GM21390 (cell line): ENCODE measurements at regions not wholly inside any gene's neighbourhood (a gene's known extent, or its start where the extent isn't known, plus 50 kb on each side); places are given as distances from the start of the nearest gene placed in this dataset.
"Not testable (repeated sequence)": the region's sequence is repeated elsewhere in the genome, so short reads cannot be mapped to it uniquely, and the experiment has no call there.

Source experiments
- ATAC-seq: cut with Tn5 transposase; IDR thresholded peaks from one replicate; pipeline ENCODE4 v1.9.1; 2021; ENCODE audit not compliant: unreplicated experiment

GRCh38 chr9:22976454-22976853 lies 529.8 kb downstream of the DMRTA1 start:
- no peak for ATAC-seq

GRCh38 chr9:22980429-22980828 lies 533.8 kb downstream of the DMRTA1 start:
- not testable (repeated sequence) for ATAC-seq

- no peak for ATAC-seq
Measured at GRCh38 chr9:22986556-22986955, 539.9 kb downstream of the DMRTA1 start.

GRCh38 chr9:22990349-22990748 lies 543.7 kb downstream of the DMRTA1 start:
- ATAC-seq: no peak

GRCh38 chr9:22992780-22993179 lies 546.2 kb downstream of the DMRTA1 start:
- no peak for ATAC-seq

GRCh38 chr9:22997923-22998322 lies 551.3 kb downstream of the DMRTA1 start:
- ATAC-seq: no peak

GRCh38 chr9:23005156-23005555 lies 558.5 kb downstream of the DMRTA1 start:
- ATAC-seq: no peak

- no peak for ATAC-seq
Measured at GRCh38 chr9:23006127-23006526, 559.5 kb downstream of the DMRTA1 start.

GRCh38 chr9:23011669-23012068 lies 565.0 kb downstream of the DMRTA1 start:
- no peak for ATAC-seq

- ATAC-seq: no peak
Measured at GRCh38 chr9:23015557-23015956, 568.9 kb downstream of the DMRTA1 start.

GRCh38 chr9:23036416-23036815 lies 589.8 kb downstream of the DMRTA1 start:
- ATAC-seq: no peak

GRCh38 chr9:23039402-23039801 lies 592.8 kb downstream of the DMRTA1 start:
- no peak for ATAC-seq

GRCh38 chr9:23041466-23041865 lies 594.8 kb downstream of the DMRTA1 start:
- ATAC-seq: no peak

GRCh38 chr9:23044549-23044948 lies 597.9 kb downstream of the DMRTA1 start:
- no peak for ATAC-seq

GRCh38 chr9:23046026-23046425 lies 599.4 kb downstream of the DMRTA1 start:
- ATAC-seq: not testable (repeated sequence)

GRCh38 chr9:23050548-23050947 lies 603.9 kb downstream of the DMRTA1 start:
- ATAC-seq: no peak

GRCh38 chr9:23073136-23073535 lies 626.5 kb downstream of the DMRTA1 start:
- ATAC-seq: no peak

GRCh38 chr9:23079798-23080197 lies 633.2 kb downstream of the DMRTA1 start:
- no peak for ATAC-seq

GRCh38 chr9:23081377-23081776 lies 634.8 kb downstream of the DMRTA1 start:
- no peak for ATAC-seq

GRCh38 chr9:23088932-23089364 lies 642.3 kb downstream of the DMRTA1 start:
- no peak for ATAC-seq

GRCh38 chr9:23117616-23118015 lies 671.0 kb downstream of the DMRTA1 start:
- no peak for ATAC-seq

- no peak for ATAC-seq
Measured at GRCh38 chr9:23120630-23121029, 674.0 kb downstream of the DMRTA1 start.

- ATAC-seq: peak; percentile 55
Measured at GRCh38 chr9:23123048-23123632, 676.5 kb downstream of the DMRTA1 start.
